HG02840 (cell line): ENCODE measurements at regions not wholly inside any gene's neighbourhood (a gene's known extent, or its start where the extent isn't known, plus 50 kb on each side); places are given as distances from the start of the nearest gene placed in this dataset.

Experiments used
- ATAC-seq: cut with Tn5 transposase; IDR thresholded peaks from one replicate; pipeline ENCODE4 v1.9.1; 2021; ENCODE audit warnings: mild to moderate bottlenecking, moderate library complexity, moderate number of reproducible peaks; ENCODE audit not compliant: unreplicated experiment, low FRiP score

GRCh38 chr16:17887963-17888362, 417.2 kb upstream of the XYLT1 start:
- no peak for ATAC-seq

- ATAC-seq = no peak
These were observed 415.0 kb upstream of the XYLT1 start for GRCh38 chr16:17885659-17886207.

GRCh38 chr16:17877821-17878360, 407.1 kb upstream of the XYLT1 start:
- no peak for ATAC-seq

- no peak for ATAC-seq
These were observed 396.2 kb upstream of the XYLT1 start for GRCh38 chr16:17866996-17867395.

GRCh38 chr16:17861981-17862479, 391.3 kb upstream of the XYLT1 start:
- ATAC-seq = no peak

- ATAC-seq = no peak
These were observed 387.3 kb upstream of the XYLT1 start for GRCh38 chr16:17858061-17858460.

GRCh38 chr16:17853958-17854357, 383.2 kb upstream of the XYLT1 start:
- ATAC-seq = no peak

GRCh38 chr16:17852977-17853702, 382.4 kb upstream of the XYLT1 start:
- no peak for ATAC-seq

GRCh38 chr16:17850581-17851250, 380.0 kb upstream of the XYLT1 start:
- no peak for ATAC-seq

GRCh38 chr16:17847234-17847795, 376.6 kb upstream of the XYLT1 start:
- no peak for ATAC-seq

- ATAC-seq = no peak
These were observed 375.3 kb upstream of the XYLT1 start for GRCh38 chr16:17846030-17846429.

- no peak for ATAC-seq
These were observed 374.3 kb upstream of the XYLT1 start for GRCh38 chr16:17845031-17845430.

- no peak for ATAC-seq
These were observed 373.1 kb upstream of the XYLT1 start for GRCh38 chr16:17843905-17844304.

GRCh38 chr16:17839907-17840306, 369.1 kb upstream of the XYLT1 start:
- no peak for ATAC-seq

- ATAC-seq = no peak
These were observed 368.5 kb upstream of the XYLT1 start for GRCh38 chr16:17839272-17839671.

- no peak for ATAC-seq
These were observed 366.3 kb upstream of the XYLT1 start for GRCh38 chr16:17836868-17837602.

GRCh38 chr16:17835118-17835876, 364.5 kb upstream of the XYLT1 start:
- no peak for ATAC-seq

GRCh38 chr16:17832738-17833137, 362.0 kb upstream of the XYLT1 start:
- ATAC-seq = no peak

GRCh38 chr16:17831330-17831729, 360.6 kb upstream of the XYLT1 start:
- ATAC-seq = no peak

GRCh38 chr16:17830651-17831050, 359.9 kb upstream of the XYLT1 start:
- no peak for ATAC-seq
